GM12892 (cell line): ENCODE measurements at regions not wholly inside any gene's neighbourhood (a gene's known extent, or its start where the extent isn't known, plus 50 kb on each side); places are given as distances from the start of the nearest gene placed in this dataset.

Experiments used
- POLR2A ChIP-seq: IDR thresholded peaks from 2 replicates; pipeline ENCODE4 v1.6.1; 2011; ENCODE audit warnings: low read depth, low read length, control low read depth
- POLR2AphosphoS5 ChIP-seq: IDR thresholded peaks from 2 replicates; pipeline ENCODE4 v1.6.1; 2011; ENCODE audit warnings: low read depth, low read length, control low read depth

- TF ChIP-seq POLR2AphosphoS5 (no peak), POLR2A (no peak)
These were observed 51.4 kb upstream of the IRX2 start for GRCh38 chr5:2802693-2803365.
